M059J (cell line): ENCODE measurements at regions not wholly inside any gene's neighbourhood (a gene's known extent, or its start where the extent isn't known, plus 50 kb on each side); places are given as distances from the start of the nearest gene placed in this dataset.
A peak's percentile ranks its signal among the peaks of the same experiment; 100 is the strongest.
"Not testable (repeated sequence)": the region's sequence is repeated elsewhere in the genome, so short reads cannot be mapped to it uniquely, and the experiment has no call there.

Source experiments
- DNase-seq: peaks from one replicate; pipeline ENCODE4 v3.0.0-alpha.2; 2012; ENCODE audit warnings: low read depth

DNA sequence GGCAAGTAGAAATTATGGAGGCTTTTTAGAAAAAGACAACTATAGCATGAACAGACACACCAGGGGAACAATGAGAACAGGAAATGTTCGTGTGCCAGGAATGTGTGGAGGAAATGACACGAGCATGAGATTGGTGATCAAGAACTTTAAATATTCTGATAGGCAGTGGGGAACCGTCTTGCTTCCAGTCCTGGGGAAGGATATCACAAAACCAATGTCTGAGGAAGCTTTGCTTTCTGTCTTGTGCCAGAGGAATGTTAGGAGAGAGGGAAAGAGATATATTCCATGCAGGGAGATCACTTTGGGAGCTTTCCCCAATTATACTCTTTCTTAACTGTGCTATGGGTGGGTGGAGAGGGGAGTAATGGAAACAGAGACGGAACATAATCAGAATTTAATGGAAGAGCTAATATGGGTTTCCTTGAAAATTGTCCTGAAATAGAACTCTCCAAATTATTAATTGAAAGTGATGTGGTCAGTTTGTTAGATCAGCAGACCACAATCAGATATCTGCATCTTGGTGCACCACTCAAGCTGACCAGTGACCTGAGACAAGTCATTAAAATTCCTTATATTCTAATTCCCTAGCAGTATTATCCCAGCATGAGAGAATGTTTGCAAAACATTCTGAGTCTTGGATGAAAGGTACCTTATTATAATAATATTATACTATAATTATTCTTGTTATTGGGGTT lies 178.2 kb downstream of the SOX4 start:
- peak; percentile 17 for DNase-seq

DNA sequence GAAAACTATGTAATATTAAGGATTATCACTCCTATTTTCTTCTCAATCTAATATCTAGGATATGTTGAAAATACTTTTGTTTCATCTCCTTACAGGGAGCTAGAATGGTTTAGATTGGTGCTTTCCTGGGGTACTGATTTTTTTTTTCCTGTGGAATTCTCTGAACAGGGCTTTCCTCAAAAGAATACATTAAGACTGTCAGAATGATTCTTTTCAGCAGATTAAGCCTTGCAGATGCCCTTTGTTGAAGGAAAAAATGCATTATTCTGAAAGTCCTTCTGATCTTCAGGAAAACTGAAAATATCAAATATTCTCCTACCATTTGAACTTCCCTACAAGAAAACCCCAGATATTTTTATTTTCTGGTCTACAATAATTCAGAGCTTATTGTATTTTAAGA lies 178.9 kb downstream of the SOX4 start:
- no peak for DNase-seq

DNA sequence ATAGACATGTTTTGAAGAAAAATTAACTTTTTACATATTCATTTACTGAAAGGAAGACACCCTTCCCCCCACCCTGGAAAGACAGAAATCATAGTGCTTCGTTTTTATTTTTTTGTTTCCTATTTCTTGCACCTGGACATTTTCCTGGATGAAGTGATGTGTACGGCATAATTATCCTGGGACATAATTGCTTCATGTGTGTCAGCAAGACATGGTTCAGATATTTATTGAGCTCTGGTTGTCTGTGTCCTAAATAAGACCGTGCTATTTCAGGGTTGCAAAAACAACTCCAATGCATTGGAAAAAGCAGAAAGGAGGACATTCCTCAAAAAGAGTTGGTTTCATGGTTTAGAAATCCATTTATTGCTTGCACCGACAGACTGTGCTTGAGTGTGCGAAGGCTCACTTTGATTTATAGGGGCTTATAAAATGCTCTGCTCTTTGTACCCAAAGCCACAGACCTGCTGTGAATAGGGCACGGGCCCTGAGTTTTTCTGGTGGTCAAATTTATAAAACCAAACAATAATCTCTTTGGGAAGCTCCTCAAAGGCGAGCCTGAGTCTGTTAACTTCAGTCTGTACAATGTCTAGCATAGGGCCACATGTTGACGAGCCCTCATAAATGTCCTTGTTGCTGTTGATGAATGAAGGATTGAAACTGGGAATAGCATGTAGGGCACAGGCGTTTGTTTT lies 179.5 kb downstream of the SOX4 start:
- DNase-seq = no peak

DNA sequence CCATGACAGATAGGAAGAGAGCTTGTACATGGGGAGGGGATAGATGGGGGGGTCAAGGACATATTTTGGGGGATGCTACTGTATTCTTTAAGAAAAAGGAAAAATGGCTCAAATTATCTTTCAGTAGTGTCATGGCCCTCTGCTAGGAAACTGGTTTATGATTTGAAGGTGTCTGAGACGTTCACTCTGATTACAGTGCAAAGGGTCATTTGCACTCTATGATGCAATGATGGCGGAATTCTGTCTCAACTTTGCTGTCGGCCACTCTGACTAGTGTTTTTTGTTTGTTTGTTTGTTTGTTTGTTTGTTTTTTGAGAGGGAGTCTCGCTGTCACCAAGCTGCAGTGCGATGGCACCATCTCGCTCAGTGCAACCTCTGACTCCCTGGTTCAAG lies 180.0 kb downstream of the SOX4 start:
- no peak for DNase-seq

DNA sequence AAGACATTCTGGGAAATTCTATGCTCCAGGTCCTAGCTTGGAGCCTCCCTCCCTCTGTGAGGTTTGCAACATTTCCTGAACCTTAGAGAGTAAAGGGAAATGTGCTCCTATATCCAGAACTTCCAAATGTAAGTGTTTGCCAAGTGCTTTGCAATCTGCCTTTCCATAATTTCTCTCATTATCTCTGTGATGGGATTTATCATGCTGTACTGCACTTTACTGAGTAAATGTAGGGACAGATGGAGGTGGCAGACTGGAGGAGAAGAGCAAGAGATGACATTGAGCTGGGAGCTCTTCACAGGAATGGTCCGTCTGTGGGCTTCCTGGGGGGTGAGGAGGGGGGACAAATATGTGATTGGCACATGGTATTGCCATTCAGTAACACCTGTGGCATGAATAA lies 184.3 kb downstream of the SOX4 start:
- no peak for DNase-seq

DNA sequence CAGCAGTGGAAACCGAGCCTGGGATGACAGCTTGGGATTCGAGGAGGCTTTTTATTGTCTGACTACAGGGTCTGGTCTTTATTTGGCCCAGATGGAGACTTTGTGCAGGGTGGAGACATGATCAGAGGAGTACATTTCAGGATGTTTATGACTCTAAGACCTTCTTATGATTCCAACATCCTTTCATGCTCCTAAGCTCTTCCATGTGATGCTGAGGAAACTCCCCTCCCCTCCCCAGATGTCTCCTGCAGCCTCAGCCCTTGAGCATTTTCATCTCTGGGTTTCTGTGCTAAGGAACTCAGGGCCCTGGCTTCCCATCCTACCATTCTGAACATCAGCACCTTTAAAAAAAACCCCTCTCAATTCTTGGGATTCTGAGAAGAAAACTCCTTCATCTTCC lies 186.6 kb downstream of the SOX4 start:
- no peak for DNase-seq

DNA sequence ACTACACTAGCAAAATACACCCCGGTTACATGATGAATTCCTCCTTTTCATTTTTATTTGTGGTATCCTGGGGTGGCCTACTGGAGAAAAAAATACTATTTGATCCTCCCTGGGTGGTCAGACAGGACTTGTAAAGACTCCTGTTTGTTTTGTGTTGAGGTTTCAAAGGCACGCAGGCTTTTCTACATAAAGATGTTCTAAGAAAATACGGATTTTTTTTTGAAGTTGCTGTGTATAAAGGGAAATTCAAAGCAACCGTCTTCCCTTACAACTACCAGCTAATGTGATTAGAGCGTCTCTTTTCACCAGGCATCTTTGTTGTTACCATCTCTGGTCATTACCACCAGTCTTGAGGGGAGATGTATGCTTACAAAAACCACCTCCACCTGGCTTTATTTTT lies 187.1 kb downstream of the SOX4 start:
- no peak for DNase-seq

DNA sequence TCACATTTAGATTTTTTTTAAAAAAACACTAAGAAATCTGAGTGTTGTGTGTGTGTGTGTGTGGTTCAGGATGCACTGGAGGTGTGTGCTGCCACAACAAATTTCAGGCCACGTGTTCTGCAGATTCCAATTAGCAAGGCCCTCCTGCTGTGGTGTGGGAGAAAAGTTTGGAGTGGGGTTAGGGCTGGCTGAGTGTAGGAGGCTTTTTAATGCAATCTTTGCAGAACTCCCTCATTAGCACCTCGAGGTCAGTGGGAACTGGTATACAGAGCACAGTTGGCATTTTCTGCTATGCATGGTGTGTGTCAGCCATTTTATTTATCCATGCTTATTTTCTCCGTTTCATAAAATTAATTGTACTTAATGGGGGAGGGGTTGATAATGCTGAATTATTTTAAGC lies 187.6 kb downstream of the SOX4 start:
- no peak for DNase-seq

DNA sequence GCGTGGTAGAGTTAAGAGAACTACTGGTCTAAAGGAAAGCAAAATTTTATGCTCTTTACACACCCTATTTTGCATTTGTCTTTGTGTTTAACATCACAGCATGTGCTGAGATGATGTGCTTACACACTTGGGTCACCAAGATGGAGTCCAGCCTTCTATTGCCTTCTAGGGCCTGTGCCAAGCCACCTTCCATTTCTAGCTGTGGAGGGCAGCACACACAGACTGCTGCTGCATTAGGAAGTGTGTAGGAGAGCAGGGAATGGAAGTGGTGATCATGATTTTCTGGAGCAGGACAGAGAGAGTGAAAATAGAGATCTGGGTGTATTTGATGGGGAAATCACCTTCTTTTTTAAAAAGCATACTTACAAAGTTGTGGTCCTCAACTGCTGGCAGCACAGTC lies 191.6 kb downstream of the SOX4 start:
- peak; percentile 22 for DNase-seq

DNA sequence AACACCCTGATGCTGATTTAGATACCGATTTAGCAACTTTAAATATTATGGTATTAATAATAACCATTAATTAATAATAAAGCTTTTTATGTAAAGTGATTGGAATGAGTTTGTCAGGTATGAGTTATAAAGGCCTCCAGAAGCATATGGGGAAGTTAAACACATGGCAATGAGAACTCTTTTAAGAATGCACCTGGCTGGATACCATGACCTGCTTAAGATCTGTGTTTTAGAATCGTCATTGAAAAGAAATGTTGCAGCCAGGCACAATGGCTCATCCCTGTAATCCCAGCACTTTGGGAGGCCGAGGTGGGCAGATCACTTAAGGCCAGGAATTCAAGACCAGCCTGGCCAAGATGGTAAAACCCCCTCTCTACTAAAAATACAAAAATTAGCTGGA lies 197.5 kb downstream of the SOX4 start:
- DNase-seq = no peak

DNA sequence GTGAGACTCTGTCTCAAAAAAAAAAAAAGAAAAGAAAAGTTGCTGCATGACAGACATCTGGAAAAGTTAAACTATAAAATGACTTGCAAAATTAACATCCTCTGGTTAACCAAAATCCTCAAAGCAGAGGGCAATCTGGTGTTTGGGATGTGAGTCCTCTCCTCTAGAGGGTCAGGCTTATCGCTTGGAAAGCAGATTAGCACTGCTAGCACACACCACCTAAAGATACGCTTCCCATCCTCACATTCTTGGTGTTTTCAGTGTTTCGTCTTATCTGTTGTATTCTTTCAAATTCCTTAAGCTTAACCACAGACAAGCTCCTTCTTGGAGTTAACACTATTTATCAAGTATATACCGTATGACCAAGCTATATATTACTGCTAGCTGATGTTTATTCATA lies 198.0 kb downstream of the SOX4 start:
- DNase-seq = no peak

DNA sequence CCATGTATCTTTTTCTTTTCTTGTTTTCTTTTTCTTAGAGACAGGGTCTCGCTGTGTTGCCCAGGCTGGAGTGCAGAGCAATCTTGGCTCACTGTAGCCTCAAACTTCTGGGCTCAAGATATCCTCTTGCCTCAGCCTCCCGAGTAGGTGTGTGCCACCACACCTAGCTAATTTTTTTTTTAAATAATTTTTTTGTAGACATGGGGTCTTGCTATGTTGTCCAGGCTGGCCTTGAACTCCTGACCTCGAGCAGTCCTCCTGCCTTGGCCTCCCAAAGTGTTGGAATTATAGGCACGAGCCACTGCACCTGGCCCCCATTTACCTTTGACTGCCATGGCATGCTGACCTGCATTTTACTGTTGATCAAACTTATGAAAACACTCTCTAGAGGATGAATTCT lies 198.6 kb downstream of the SOX4 start:
- no peak for DNase-seq

DNA sequence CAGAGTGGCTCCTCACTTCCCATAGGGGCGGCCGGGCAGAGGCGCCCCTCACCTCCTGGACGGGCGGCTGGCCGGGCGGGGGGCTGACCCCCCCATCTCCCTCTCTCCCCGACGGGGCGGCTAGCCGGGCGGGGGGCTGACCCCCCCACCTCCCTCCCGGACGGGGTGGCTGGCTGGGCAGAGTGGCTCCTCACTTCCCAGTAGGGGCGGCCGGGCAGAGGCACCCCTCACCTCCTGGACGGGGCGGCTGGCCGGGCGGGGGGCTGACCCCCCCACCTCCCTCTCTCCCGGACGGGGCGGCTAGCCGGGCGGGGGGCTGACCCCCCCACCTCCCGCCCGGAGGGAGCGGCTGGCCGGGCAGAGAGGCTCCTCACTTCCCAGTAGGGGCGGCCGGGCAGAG lies 203.4 kb downstream of the SOX4 start:
- not testable (repeated sequence) for DNase-seq

DNA sequence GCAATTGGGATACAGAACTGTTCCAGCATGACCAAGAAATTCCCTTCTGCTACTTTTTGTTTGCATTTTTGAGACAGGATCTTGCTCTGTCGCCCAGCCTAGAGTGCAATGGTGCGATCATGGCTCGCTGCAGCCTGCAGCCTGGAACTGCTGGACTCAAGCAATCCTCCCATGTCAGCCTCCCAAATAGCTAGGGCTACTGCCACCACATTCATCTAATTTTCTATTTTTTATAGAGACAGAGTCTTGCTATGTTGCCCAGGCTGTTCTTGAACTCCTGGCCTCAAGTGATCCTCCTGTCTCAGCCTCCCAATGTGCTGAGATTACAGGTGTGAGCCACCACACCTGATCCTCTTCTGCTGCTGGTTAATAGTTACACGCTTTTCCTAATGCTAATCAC lies 204.9 kb downstream of the SOX4 start:
- DNase-seq = no peak

DNA sequence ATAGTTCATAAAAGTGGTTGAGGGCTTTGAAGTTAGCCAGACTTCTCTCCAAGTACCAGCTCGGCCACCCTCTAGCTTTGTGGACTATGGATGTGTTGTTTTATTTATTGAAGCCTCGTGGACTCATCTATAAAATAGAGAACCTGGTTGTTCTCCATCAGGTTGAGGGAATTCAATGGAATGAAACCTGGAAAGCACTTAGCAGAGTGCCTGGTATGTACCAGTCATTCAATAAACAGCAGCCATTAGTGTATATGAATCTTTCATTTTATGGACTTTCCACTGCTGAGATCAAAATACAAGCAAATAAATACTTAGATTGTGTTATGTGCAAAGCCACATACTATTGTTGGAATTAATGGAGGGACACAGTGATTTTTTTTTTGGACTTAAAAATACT lies 206.8 kb downstream of the SOX4 start:
- no peak for DNase-seq

DNA sequence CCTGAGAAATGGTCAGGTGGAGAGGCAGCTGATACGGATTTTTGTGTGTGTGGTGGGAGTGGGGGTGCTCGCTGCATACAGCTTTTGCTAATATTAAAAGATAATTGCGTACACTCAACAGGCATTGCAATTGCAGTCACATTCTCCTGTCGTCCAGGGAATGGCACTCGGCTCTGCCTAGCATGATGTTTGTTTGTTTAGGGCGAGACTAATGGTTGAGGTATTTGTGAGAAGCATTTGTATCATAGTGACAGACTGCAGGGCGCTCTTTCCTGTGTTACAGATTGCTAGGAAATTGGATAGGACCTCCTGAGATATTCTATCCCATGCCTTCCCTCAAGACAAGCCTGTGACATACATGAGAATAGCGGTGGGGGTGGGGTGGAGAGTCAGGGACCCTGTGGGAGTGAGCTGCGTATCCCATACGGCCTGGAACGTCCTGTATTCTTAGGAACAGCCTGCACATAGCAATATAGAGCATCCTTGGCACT lies 207.4 kb downstream of the SOX4 start:
- peak; percentile 95 for DNase-seq

DNA sequence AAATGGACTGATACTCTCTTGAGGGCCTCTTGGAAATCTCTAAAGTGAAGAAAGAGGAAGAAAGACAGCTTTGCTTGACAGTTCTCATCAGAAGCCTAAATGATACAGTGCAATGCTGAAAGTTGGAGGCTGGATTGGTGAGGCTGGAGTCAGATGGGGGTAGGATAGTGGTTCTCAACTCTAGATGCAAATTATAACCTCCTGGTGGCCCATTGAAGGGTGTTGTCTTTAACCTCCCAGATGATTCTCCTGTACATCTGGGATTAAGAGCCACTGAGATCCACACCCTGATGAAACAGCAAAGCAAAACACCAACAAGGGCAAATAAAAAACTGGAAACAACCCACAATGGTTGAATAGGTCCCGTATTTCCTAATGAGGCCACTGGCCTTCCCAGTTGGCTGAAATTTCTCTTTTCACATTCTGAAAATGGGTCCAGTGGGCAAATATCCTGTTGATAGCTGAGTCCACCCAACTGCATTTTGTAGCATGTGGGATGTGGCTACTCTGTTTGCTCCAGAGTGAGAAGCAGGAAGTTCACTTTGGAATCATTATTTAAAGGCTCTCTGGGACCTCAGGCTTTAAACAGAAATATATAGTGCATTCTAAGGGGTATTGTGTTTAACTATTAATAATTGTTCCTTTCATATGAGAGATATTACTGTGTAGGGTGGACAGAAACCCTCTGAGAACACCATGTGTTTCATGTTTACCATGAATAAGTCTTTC lies 208.1 kb downstream of the SOX4 start:
- no peak for DNase-seq

DNA sequence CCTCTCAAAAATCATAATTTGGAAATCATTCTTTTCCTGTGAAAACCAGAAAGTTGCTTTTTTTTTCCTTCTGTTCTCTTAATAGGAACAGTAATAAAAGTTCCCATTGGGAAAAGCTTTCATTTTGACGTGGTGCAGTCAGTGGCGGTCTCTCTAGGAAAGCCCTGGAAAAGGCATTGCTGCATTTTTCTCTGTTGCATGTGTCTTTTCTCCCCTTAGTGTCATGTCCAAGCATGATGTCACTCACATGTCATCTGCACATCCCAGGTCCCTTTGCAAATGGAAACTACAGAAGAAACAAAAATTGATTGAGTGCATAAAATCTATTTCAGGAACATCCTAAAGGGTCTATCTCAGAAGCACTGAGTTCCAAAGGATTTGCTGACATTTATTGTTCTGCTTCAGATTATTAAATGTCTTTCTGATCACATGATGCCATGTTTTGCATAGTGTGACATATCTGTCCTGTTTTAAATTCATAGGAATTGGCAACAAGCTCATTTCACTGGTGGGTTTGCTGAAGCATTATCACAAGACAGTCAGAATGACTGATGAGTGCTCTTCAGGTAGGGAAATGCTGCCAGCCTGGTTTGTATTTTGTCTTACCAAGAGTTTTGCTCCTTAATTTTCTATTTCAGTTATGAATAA lies 208.7 kb downstream of the SOX4 start:
- no peak for DNase-seq

DNA sequence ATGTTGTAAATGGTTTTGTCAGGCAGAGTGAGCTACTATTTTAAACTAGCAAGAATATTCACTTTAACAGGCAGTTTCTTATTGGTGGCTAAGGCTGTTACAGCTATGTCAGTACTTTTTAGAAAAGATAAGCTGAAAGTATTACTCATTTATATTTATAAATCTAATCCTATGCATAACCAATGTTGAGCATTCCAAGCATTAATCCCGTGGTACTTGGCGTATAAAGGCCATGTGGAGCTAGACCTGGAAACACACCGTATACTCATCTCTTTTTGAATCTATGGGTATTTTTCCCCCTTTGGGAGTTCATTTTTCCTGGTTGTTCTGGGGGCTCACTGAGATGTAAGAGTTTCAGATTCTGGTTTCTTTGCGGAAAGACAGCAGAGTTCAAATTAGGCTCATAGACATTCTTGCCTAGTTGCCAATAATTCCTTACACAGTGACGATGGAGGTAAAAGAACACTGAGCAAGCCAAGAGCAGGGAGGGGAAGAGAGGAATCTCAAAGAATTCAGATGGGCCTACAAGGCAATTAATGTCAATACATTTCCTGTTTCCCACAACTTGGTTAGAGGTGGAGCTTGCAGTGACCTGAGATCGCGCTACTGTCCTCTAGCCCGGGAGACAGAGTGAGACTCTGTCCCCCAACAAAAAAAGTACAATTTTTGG lies 211.5 kb downstream of the SOX4 start:
- peak; percentile 37 for DNase-seq

DNA sequence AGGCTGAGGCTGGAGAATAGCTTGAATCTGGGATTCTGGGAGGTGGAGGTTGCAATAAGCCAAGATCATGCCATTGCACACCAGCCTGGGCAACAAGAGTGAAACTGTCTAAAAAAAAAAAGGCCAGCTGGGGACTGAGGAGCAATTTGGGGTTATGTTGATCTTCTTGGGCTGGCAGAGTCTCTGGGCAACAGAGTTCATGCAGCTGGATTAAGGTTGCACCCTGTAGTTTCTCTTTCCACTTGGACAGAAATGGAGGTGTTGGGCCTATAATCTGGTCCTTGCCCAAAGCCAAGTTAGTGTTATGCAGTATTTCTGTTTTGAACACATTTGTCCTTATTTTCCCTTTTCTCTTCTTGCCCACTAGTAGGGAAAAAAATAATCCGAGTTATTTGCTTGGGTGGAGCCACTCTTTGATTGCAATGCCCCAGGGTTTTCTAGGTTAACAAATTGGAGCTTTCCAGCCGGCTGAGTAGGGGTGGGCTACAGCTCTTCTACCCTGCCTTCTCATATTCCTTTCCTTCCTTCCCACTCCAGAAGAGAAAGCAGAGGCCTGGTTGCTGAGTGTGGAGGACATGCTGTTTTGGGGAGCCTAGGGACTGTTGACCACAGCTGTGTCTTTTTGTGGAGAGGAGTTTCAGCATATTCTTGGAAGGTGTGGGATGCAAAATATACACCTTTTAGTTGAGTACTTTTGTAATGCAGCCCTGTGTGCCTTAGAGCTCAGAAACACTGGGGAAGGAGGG lies 213.9 kb downstream of the SOX4 start:
- peak; percentile 14 for DNase-seq

DNA sequence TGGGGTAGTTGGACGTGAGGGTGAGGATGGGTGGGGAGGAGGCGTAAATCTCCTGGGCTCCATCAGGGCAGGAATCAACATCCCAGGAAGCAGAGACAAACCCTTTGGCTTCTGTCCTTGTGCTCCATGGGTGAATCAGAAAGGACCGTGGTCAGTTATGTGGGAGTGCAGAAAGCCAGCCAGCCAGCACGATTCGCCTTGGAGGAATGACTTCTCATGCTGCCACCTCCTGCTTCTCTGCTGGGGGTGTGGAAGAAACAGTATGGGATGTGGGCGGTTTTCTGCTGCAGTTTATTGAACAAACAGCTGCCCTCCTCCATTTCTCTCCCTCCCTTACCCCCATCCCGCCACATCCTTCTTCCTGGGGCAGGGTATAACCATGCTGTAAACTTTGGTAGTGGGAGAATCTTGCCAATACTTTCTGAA lies 214.5 kb downstream of the SOX4 start:
- peak; percentile 91 for DNase-seq
